Neural cell (in vitro differentiated cells): ENCODE measurements at regions not wholly inside any gene's neighbourhood (a gene's known extent, or its start where the extent isn't known, plus 50 kb on each side); places are given as distances from the start of the nearest gene placed in this dataset.

Experiments used
- H2AFZ ChIP-seq: fragments of 200-600, 300-800 bp; sonication (generic), shearing (Covaris generic); 2 replicates; pipeline ENCODE4 v1.6.0; 2014; ENCODE audit warnings: low read depth, mild to moderate bottlenecking, antibody characterized with exemption, low read length, moderate library complexity
- H3F3A ChIP-seq: fragments of 200-600 bp; shearing (Covaris generic); 2 replicates; pipeline ENCODE4 v1.6.1; 2016; ENCODE audit warnings: mild to moderate bottlenecking, moderate library complexity, mixed read lengths, antibody characterized with exemption, low read length; ENCODE audit not compliant: insufficient read depth, poor library complexity, severe bottlenecking
- H3K27ac ChIP-seq: fragments of 200-600, 300-800 bp; sonication (generic), shearing (Covaris generic); 2 replicates; pipeline ENCODE4 v1.5.1; 2014; ENCODE audit warnings: mild to moderate bottlenecking, low read length, moderate library complexity
- H3K27me3 ChIP-seq: fragments of 300-800, 200-600 bp; sonication (generic), shearing (Covaris generic); 2 replicates; pipeline ENCODE4 v1.6.0; 2014; ENCODE audit warnings: mild to moderate bottlenecking, low read depth, low read length, moderate library complexity; ENCODE audit not compliant: insufficient read depth
- H3K36me3 ChIP-seq: fragments of 300-800, 200-600 bp; sonication (generic), shearing (Covaris generic); 2 replicates; pipeline ENCODE4 v1.5.1; 2014; ENCODE audit warnings: mild to moderate bottlenecking, antibody characterized with exemption, low read length, moderate library complexity; ENCODE audit not compliant: insufficient read depth
- H3K4me2 ChIP-seq: fragments of 300-800, 200-600 bp; sonication (generic), shearing (Covaris generic); 2 replicates; pipeline ENCODE4 v1.6.0; 2014; ENCODE audit warnings: mild to moderate bottlenecking, low read length
- H3K4me3 ChIP-seq: fragments of 300-800, 200-600 bp; sonication (generic), shearing (Covaris generic); 2 replicates; pipeline ENCODE4 v1.5.1; 2014; ENCODE audit warnings: mild to moderate bottlenecking, low read length, moderate library complexity
- H3K79me2 ChIP-seq: fragments of 200-600 bp; shearing (Covaris generic); replicated peaks from 2 replicates; pipeline ENCODE4 v1.6.0; 2014; ENCODE audit warnings: mild to moderate bottlenecking, low read length, moderate library complexity; ENCODE audit not compliant: insufficient read depth
- H3K9ac ChIP-seq: fragments of 300-800, 200-600 bp; sonication (generic), shearing (Covaris generic); 2 replicates; pipeline ENCODE4 v1.6.1; 2016; ENCODE audit warnings: mild to moderate bottlenecking, low read length, mixed read lengths
- H3K9me2 ChIP-seq: fragments of 200-600 bp; shearing (Covaris generic); 2 replicates; pipeline ENCODE4 v1.6.1; 2016; ENCODE audit warnings: mild to moderate bottlenecking, low read length, mixed read lengths; ENCODE audit not compliant: insufficient read depth
- H3K9me3 ChIP-seq: fragments of 200-600, 300-800 bp; sonication (generic), shearing (Covaris generic); 2 replicates; pipeline ENCODE4 v1.6.1; 2016; ENCODE audit warnings: mild to moderate bottlenecking, mixed run types, low read length, moderate library complexity, mixed read lengths
- H4K20me1 ChIP-seq: fragments of 200-600 bp; shearing (Covaris generic); 2 replicates; pipeline ENCODE4 v1.6.1; 2016; ENCODE audit warnings: mild to moderate bottlenecking, mixed run types; ENCODE audit not compliant: insufficient read depth
- CTCF ChIP-seq: fragments of 450-650 bp; IDR thresholded peaks from 2 replicates; pipeline ENCODE4 v1.5.1; 2014; ENCODE audit warnings: antibody characterized with exemption, mild to moderate bottlenecking, moderate library complexity; ENCODE audit not compliant: poor library complexity, severe bottlenecking
- EP300 ChIP-seq: fragments of 450-650 bp; conservative IDR thresholded peaks from 2 replicates; pipeline ENCODE4 v1.6.1; 2014; ENCODE audit warnings: antibody characterized with exemption, mild to moderate bottlenecking, moderate library complexity; ENCODE audit not compliant: poor library complexity, severe bottlenecking
- EZH2 ChIP-seq: fragments of 200-600, 300-800 bp; shearing (Covaris generic), sonication (generic); IDR thresholded peaks from 2 replicates; pipeline ENCODE4 v1.6.1; 2014; ENCODE audit warnings: antibody characterized with exemption, low read length, borderline replicate concordance, mild to moderate bottlenecking; ENCODE audit not compliant: insufficient read depth, poor library complexity, severe bottlenecking
- MXI1 ChIP-seq: fragments of 450-650 bp; conservative IDR thresholded peaks from 2 replicates; pipeline ENCODE4 v1.6.1; 2014; ENCODE audit warnings: antibody characterized with exemption, mild to moderate bottlenecking; ENCODE audit not compliant: poor library complexity, severe bottlenecking
- POLR2AphosphoS5 ChIP-seq: IDR thresholded peaks from 2 replicates; pipeline ENCODE4 v1.6.1; 2012
- RAD21 ChIP-seq: fragments of 450-650 bp; conservative IDR thresholded peaks from 2 replicates; pipeline ENCODE4 v1.6.1; 2014; ENCODE audit warnings: antibody characterized with exemption, mild to moderate bottlenecking, moderate library complexity
- SMC3 ChIP-seq: fragments of 450-650 bp; conservative IDR thresholded peaks from 2 replicates; pipeline ENCODE4 v1.6.1; 2014; ENCODE audit warnings: antibody characterized with exemption, mild to moderate bottlenecking, moderate library complexity; ENCODE audit not compliant: poor library complexity
- TAF1 ChIP-seq: IDR thresholded peaks from 2 replicates; pipeline ENCODE4 v1.6.1; 2012; ENCODE audit warnings: low read depth
- TF ChIP-seq, protein P1 (sequence below): IDR thresholded peaks from 2 replicates; pipeline ENCODE4 v1.6.1; 2012; ENCODE audit warnings: borderline replicate concordance

DNA sequence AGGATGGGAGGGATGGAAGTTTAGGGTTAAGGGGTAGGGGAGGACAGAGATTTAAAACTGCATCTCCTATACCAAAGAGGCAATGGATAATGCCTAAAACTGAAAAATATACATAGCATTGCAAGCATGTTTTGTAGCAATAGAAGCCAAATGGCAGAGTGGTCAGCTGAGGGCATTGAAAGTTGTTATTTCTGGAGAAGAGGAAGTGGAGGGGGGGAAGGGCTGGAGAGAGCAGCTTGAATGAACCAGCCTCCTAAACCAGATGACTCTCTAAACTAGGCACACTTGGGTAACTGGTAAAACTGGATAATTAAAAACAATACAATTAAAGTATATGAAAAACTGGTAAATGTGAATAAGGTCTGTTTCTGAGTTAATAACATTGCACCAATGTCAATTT, 70.3 kb upstream of the TP53I11 start:
- Histone ChIP-seq H3K9me3 (no peaks in the 10 kb centered on the region), H2AFZ (no peak overlapping the region), H3K27me3 (no peaks in the 10 kb centered on the region), H3K4me2 (no peak overlapping the region), H3F3A (no peaks in the 10 kb centered on the region), H3K36me3 (no peaks in the 10 kb centered on the region), H3K9ac (no peak overlapping the region), H4K20me1 (no peaks in the 10 kb centered on the region), H3K9me2 (no peaks in the 10 kb centered on the region), H3K27ac (no peak overlapping the region), H3K4me3 (no peak overlapping the region), H3K79me2 (no peaks in the 10 kb centered on the region)
- TF ChIP-seq EP300 (no peak), EZH2 (no peak), TAF1 (no peak), RAD21 (no peak), CTCF (no peak)
- TF ChIP-seq, protein P1, sequence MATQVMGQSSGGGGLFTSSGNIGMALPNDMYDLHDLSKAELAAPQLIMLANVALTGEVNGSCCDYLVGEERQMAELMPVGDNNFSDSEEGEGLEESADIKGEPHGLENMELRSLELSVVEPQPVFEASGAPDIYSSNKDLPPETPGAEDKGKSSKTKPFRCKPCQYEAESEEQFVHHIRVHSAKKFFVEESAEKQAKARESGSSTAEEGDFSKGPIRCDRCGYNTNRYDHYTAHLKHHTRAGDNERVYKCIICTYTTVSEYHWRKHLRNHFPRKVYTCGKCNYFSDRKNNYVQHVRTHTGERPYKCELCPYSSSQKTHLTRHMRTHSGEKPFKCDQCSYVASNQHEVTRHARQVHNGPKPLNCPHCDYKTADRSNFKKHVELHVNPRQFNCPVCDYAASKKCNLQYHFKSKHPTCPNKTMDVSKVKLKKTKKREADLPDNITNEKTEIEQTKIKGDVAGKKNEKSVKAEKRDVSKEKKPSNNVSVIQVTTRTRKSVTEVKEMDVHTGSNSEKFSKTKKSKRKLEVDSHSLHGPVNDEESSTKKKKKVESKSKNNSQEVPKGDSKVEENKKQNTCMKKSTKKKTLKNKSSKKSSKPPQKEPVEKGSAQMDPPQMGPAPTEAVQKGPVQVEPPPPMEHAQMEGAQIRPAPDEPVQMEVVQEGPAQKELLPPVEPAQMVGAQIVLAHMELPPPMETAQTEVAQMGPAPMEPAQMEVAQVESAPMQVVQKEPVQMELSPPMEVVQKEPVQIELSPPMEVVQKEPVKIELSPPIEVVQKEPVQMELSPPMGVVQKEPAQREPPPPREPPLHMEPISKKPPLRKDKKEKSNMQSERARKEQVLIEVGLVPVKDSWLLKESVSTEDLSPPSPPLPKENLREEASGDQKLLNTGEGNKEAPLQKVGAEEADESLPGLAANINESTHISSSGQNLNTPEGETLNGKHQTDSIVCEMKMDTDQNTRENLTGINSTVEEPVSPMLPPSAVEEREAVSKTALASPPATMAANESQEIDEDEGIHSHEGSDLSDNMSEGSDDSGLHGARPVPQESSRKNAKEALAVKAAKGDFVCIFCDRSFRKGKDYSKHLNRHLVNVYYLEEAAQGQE, result no peak

GRCh38 chr11:45021692-45022141, 71.0 kb upstream of the TP53I11 start:
- H2AFZ ChIP-seq, result no peak overlapping the region
- H3K4me2 ChIP-seq, result no peak overlapping the region

More at GRCh38 chr11:45021692-45022141, 71.0 kb upstream of the TP53I11 start:
- H3K36me3 ChIP-seq, result no peaks in the 10 kb centered on the region
- no peaks in the 10 kb centered on the region for H3K9me2 ChIP-seq
- H3K9ac ChIP-seq, result no peak overlapping the region
- no peaks in the 10 kb centered on the region for H3K27me3 ChIP-seq
- H3K4me3 ChIP-seq, result no peak overlapping the region
- TF ChIP-seq, protein P1, result no peak
- peak; percentile 27 for TF ChIP-seq RAD21
- no peak for TF ChIP-seq SMC3
- peak; percentile 18 for TF ChIP-seq CTCF
- TF ChIP-seq MXI1, result no peak
- no peak for TF ChIP-seq EZH2
- TF ChIP-seq POLR2AphosphoS5, result no peak
- no peak for TF ChIP-seq TAF1
- TF ChIP-seq EP300, result no peak
- H4K20me1 ChIP-seq, result no peaks in the 10 kb centered on the region
- H3F3A ChIP-seq, result no peaks in the 10 kb centered on the region
- no peaks in the 10 kb centered on the region for H3K9me3 ChIP-seq
- H3K27ac ChIP-seq, result no peak overlapping the region
- no peaks in the 10 kb centered on the region for H3K79me2 ChIP-seq
